NCI-H446 (cell line): ENCODE measurements at regions not wholly inside any gene's neighbourhood (a gene's known extent, or its start where the extent isn't known, plus 50 kb on each side); places are given as distances from the start of the nearest gene placed in this dataset.

Source experiments
- DNase-seq, 2 experiments: peaks; one replicate each; lab custom pipeline; 2025; lab: John Stamatoyannopoulos, UW

GRCh38 chr5:54743581-54743980, 226.0 kb downstream of the SNX18 start:
- no peak for DNase-seq

- DNase-seq: no peak
Measured at GRCh38 chr5:54742417-54742891, 224.9 kb downstream of the SNX18 start.

- DNase-seq: no peak
Measured at GRCh38 chr5:54741711-54742110, 224.2 kb downstream of the SNX18 start.

DNA sequence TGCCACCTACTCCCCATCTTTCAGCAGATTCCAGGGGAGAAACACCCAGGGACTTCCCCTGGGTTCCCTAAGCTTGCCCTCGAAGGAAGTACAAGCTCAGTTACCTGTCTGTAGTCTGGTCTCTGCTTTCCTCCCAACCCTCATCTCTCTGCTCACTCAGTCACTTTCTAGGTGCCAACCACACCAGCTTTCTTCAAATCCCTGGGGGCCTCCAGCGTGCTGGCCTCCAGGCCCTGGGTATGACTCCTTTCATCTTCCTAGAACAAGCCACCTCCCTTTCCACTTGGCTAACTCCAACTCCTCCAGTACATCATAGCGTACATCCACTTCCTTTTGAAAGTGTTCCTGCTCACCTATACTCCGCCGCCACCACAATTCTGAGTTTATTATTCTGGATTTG, 222.6 kb downstream of the SNX18 start:
- no peak for DNase-seq

DNA sequence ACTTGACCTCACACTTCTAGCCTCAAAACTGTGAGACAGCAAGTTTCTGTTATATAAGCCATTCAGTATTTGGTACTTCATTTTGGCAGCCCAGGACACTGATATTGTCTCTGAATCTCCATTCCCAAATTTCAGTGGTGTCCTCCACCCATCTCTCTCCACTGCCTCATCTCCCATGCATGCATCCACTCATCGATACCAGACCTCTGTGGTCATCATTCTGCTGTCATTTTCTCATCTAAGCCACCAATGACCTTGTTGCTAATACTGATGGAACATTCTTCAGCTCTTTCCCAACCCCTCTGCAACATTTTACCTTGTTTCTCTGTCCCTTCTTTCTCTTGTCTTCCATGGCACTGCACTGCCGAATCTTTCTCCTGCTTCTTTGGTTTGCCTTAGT, 221.8 kb downstream of the SNX18 start:
- no peak for DNase-seq

- DNase-seq: no peak
Measured at GRCh38 chr5:54738973-54739367, 221.4 kb downstream of the SNX18 start.

DNA sequence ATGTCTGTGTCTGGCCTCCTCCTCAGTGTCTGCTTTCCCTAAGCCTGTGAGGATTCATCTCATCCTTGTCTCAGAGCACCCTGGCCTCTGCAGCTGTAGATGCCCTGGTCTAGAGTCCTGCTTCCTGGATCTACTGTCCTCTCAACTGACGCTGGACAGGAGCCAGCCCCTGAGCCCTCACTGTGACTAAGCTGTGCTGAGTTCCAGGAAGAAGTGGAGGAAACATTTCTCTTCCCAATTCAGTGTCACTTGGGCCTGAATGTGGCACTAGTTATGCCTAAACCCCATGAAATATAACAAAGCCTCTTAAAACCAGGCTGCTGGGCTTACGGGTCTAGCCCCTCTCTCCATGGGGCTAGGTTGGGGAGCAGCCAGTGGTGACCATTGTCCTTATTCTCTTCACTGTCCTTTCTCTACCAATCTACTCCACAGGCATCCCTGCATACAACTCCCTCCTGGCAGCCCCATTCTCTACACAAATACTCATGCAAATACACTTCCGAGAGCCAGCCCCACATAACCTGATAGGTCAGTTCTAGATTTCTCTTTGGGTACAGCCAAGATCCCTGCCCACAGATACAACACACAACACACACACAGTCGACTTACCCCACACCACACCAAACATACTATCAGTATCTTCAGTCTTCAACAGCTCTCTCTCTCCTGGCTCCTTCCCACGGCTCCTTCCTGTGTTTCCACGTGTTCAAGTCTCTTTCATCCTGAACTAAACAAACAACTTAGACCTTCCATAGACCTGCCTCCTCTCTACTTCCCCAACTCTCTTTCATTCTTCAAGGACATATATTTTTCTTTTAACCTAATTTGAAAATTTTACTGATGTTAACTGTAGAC, 220.8 kb downstream of the SNX18 start:
- no peak for DNase-seq

- no peak for DNase-seq
Measured at GRCh38 chr5:54736003-54736797, 218.6 kb downstream of the SNX18 start.

DNA sequence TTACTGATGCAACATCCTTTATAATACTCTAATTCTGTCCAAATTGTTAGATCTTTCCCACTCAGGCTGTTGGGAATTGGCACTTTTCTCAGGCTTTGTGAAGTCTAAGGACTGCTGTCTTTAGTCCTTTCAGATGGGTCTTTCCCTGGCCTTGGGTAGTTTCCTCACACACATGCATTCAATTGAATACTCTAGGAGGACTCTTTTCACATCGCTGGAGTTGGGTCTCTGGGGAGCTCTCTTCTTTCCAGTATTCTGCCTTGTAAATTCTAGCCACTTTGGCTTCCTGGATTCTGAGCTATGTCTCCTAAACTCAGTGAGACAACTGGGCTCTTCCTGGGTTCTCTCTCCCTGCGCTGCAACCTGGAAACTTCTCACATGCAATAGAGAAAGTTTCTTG, 215.5 kb downstream of the SNX18 start:
- no peak for DNase-seq

- DNase-seq: no peak
Measured at GRCh38 chr5:54732108-54732507, 214.5 kb downstream of the SNX18 start.

GRCh38 chr5:54728588-54728915, 211.0 kb downstream of the SNX18 start:
- DNase-seq: no peak

DNA sequence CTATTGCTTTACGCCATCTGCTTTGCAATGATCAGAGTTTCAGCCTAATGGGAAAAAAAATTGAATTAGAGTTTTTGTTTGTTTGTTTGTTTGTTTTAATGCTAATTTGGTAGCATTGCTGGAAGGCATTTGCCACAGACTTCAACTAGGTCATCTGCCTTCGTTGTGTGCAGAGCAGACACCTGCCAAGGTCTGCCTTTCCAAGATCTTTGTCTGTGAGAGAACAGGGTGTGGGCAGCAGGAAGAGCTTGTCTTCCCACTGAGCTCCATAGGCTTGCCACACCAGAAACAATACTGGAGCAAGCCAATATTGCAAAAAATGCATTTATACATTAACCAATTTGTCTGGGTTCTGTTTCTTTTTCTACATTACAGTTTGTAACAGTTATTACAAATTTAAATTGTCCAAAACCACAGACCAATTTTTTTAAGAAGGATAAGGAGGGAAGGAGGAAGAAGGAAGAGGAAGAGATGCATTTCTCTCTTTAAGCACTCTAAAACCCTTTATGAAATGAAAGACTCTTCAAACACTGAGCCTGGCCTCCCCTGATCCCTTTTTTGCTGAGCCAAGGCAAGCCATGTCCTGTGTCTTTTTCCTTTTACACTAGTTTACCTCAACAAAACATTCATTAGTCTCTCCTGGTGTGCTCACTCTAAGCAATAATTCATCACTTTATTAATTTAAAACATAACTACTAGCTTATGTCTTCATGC, 210.5 kb downstream of the SNX18 start:
- DNase-seq: no peak

GRCh38 chr5:54725391-54726280, 208.1 kb downstream of the SNX18 start:
- no peak for DNase-seq

DNA sequence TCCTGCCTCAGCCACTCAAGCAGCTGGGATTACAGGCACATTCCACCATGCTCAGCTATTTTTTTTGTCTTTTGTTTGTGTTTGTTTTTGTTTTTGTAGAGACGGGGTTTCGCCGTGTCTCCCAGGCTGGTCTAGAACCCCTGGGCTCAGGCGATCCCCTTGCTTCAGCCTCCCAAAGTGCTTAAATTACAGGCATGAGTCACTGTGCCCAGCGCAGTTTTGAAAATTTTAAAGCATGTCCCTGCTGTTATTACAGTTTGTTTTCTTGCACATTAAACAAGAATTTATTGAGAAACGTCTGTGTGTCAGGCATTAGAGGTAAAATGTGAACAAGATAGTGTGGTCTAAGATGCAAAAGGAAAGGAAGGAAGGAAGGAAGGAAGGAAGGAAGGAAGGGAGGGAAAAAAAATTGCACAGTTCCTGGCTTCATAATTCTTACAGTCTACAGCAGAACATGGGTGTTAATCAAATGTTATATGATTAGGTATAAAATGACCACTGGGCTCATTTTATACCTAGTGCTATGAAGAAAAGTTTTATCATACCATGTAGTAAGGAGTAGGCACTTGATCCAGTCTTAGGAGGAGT, 205.4 kb downstream of the SNX18 start:
- no peak for DNase-seq

- no peak for DNase-seq
Measured at GRCh38 chr5:54721951-54722654, 204.5 kb downstream of the SNX18 start.

- DNase-seq: no peak
Measured at GRCh38 chr5:54721116-54721515, 203.6 kb downstream of the SNX18 start.

DNA sequence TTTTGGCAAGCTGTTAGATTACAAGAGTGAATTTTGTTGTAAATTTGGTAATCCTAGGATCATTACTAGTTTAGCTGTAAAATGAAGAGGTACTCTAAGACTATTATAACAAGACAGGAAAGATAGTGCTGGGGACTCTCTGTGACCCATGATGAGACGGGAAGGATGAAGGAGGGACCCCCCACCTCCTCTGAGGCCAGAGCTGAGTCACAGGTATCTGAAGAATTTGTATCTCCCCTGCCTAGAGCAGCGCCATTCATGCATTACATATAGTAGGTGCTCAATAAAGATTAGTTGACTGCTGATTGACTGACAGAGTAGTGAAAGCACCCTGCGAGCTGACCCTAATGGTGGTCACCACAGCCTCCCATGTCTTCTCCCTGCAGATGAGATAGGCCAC, 202.8 kb downstream of the SNX18 start:
- DNase-seq: no peak

DNA sequence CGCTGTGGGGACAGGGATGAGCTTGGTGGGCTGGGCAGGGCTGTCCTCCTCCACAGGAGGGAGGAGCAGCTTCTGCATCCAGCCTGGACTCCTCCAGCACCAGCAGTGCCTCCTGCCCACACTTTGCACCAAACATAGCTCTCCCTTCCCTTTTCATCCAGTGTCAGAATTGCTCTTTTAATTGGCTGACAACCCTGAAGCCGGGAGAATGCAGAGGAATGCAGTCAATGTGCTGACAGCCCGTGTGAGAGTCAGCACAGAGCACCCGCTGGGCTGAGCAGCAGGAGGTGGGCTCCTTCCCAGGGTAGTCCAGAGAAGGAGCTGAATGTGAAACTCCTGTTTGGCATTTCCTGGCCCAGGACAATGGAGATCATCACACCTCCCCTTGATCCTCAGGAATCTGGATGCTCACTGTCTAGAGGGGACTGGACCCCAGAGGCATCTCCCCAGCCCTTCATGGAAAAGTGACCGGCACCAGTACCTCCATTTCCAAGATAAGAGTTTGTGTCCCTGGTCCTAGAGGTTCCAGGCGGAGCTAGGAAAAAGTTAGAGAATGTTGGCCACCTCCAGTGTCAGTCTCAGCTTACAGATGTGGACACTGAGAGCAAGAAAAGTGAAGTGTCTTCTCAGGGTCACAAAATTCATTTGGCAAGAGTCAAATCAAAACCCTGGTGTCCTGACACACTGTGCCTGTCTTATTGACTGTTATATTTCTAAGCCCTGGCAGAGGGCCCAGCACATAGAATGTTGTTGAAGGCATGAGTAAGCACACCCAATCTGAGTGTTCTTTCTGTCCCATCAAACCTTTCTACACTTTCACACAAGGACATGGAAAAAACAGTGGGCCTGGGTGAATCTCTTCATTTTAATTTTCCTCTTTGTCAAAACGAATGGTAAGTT, 202.1 kb downstream of the SNX18 start:
- DNase-seq: peak; percentile 9 to 63

GRCh38 chr5:54718656-54719055, 201.1 kb downstream of the SNX18 start:
- peak; percentile 55 to 93 for DNase-seq

GRCh38 chr5:54717870-54718269, 200.3 kb downstream of the SNX18 start:
- DNase-seq: no peak
